CD14-positive monocyte (primary cell): ENCODE measurements at regions not wholly inside any gene's neighbourhood (a gene's known extent, or its start where the extent isn't known, plus 50 kb on each side); places are given as distances from the start of the nearest gene placed in this dataset.

Experiments used
- DNase-seq, 3 donors: peaks; one replicate each; pipeline ENCODE4 v3.0.0-alpha.2; 2011 to 2022
- H2AFZ ChIP-seq: 2 replicates; pipeline ENCODE4 v1.6.0; 2012; ENCODE audit warnings: mild to moderate bottlenecking, low read depth, low read length, inconsistent platforms; ENCODE audit not compliant: insufficient read depth, poor library complexity, severe bottlenecking
- H3K27ac ChIP-seq, 2 donors: 1 replicate in 1 of 2; 2 replicates in 1 of 2; pipeline ENCODE4 v1.5.1; 2012 to 2013; ENCODE audit warnings: low read length in 2 of 2, control low read depth in 1 of 2, inconsistent platforms in 1 of 2, low read depth in 1 of 2, mild to moderate bottlenecking in 1 of 2
- H3K27me3 ChIP-seq, 2 donors: one replicate each; pipeline versions ENCODE4 v1.6.0 to v1.6.1; 2011 to 2013; ENCODE audit warnings: low read length in 2 of 2; ENCODE audit not compliant: control insufficient read depth in 2 of 2, insufficient read depth in 2 of 2
- H3K36me3 ChIP-seq, 2 donors: replicated peaks in 1 of 2; 1 replicate in 1 of 2; 2 replicates in 1 of 2; pipeline versions ENCODE4 v1.5.1 to v1.6.1; 2012 to 2013; ENCODE audit warnings: low read length in 2 of 2, control low read depth in 1 of 2, inconsistent platforms in 1 of 2, mild to moderate bottlenecking in 1 of 2; ENCODE audit not compliant: insufficient read depth in 2 of 2, control insufficient read depth in 1 of 2
- H3K4me1 ChIP-seq, 2 donors: 1 replicate in 1 of 2; 2 replicates in 1 of 2; pipeline versions ENCODE4 v1.5.1 to v1.6.1; 2012 to 2013; ENCODE audit warnings: low read length in 2 of 2, control low read depth in 1 of 2, inconsistent platforms in 1 of 2, mild to moderate bottlenecking in 1 of 2, moderate library complexity in 1 of 2; ENCODE audit not compliant: insufficient read depth in 2 of 2, control insufficient read depth in 1 of 2
- H3K4me2 ChIP-seq: replicated peaks from 2 replicates; pipeline ENCODE3; 2012; ENCODE audit warnings: low read length, moderate library complexity, mild to moderate bottlenecking; ENCODE audit not compliant: poor library complexity, severe bottlenecking; ENCODE audit errors: extremely low read depth
- H3K4me3 ChIP-seq, 3 experiments: fragments of 200-600 bp in 1 of 3; sonication (generic) in 1 of 3; replicated peaks in 1 of 3; 1 replicate in 2 of 3; 2 replicates in 1 of 3; pipeline ENCODE4 v1.5.1; 2011 to 2013; ENCODE audit warnings: low read length in 3 of 3, mild to moderate bottlenecking in 3 of 3, control low read depth in 2 of 3, low read depth in 2 of 3, inconsistent platforms in 1 of 3, moderate library complexity in 1 of 3
- H3K79me2 ChIP-seq: 2 replicates; pipeline ENCODE4 v1.6.0; 2012; ENCODE audit warnings: mild to moderate bottlenecking, control low read depth, inconsistent platforms, low read length, moderate library complexity; ENCODE audit not compliant: insufficient read depth
- H3K9ac ChIP-seq: 2 replicates; pipeline ENCODE4 v1.6.0; 2017; ENCODE audit warnings: low read length, mild to moderate bottlenecking; ENCODE audit not compliant: insufficient read depth, poor library complexity, severe bottlenecking
- H3K9me3 ChIP-seq, 2 donors: replicated peaks in 1 of 2; 1 replicate in 1 of 2; 2 replicates in 1 of 2; pipeline versions ENCODE4 v1.5.1 to v1.6.1; 2012 to 2013; ENCODE audit warnings: low read length in 2 of 2, control low read depth in 1 of 2; ENCODE audit not compliant: control insufficient read depth in 1 of 2, insufficient read depth in 1 of 2
- H4K20me1 ChIP-seq: 2 replicates; pipeline ENCODE4 v1.6.0; 2012; ENCODE audit warnings: mild to moderate bottlenecking, low read length, control low read depth, moderate library complexity; ENCODE audit not compliant: insufficient read depth
- H3K27ac Mint-ChIP-seq, 7 donors: one replicate each; pipeline ENCODE4 v1.8.0; 2020; ENCODE audit warnings: mild to moderate bottlenecking in 7 of 7, mixed read lengths in 7 of 7, moderate library complexity in 6 of 7, inconsistent platforms in 2 of 7
- H3K27me3 Mint-ChIP-seq, 3 donors: one replicate each; pipeline ENCODE4 v1.8.0; 2021 to 2022; ENCODE audit warnings: low read depth in 3 of 3, mild to moderate bottlenecking in 3 of 3, mixed read lengths in 3 of 3, moderate library complexity in 3 of 3, inconsistent platforms in 1 of 3
- H3K36me3 Mint-ChIP-seq, 2 donors: one replicate each; pipeline ENCODE4 v1.8.0; 2020; ENCODE audit warnings: mixed read lengths in 2 of 2, inconsistent platforms in 1 of 2, mild to moderate bottlenecking in 1 of 2
- H3K4me1 Mint-ChIP-seq: one replicate; pipeline ENCODE4 v1.8.0; 2020; ENCODE audit warnings: mild to moderate bottlenecking, mixed read lengths
- H3K4me3 Mint-ChIP-seq, 2 donors: one replicate each; pipeline ENCODE4 v1.8.0; 2020; ENCODE audit warnings: mild to moderate bottlenecking in 2 of 2, mixed read lengths in 2 of 2, moderate library complexity in 1 of 2
- H3K9me3 Mint-ChIP-seq, 7 donors: one replicate each; pipeline ENCODE4 v1.8.0; 2020 to 2022; ENCODE audit warnings: mixed read lengths in 7 of 7, mild to moderate bottlenecking in 6 of 7, moderate library complexity in 6 of 7, inconsistent platforms in 2 of 7
- WGBS: methylation state at CpG from one replicate; pipeline ENCODE4 v1.1.5; 2013; ENCODE audit warnings: missing lambda C conversion rate; ENCODE audit not compliant: insufficient coverage; 5-methylcytosine and 5-hydroxymethylcytosine counted together
- intact Hi-C, 2 donors: fragments of 100-400 bp; cut with micrococcal nuclease; formaldehyde crosslinking; loops; one replicate each; pipeline versions ENCODE4 v1.15.0 to v1.15.1; 2023
- TF ChIP-seq, protein P1 (sequence below): fragments of 200-600 bp; IDR thresholded peaks from one replicate; pipeline ENCODE4 v1.8.0; 2022; ENCODE audit warnings: antibody characterized with exemption, mild to moderate bottlenecking

DNA sequence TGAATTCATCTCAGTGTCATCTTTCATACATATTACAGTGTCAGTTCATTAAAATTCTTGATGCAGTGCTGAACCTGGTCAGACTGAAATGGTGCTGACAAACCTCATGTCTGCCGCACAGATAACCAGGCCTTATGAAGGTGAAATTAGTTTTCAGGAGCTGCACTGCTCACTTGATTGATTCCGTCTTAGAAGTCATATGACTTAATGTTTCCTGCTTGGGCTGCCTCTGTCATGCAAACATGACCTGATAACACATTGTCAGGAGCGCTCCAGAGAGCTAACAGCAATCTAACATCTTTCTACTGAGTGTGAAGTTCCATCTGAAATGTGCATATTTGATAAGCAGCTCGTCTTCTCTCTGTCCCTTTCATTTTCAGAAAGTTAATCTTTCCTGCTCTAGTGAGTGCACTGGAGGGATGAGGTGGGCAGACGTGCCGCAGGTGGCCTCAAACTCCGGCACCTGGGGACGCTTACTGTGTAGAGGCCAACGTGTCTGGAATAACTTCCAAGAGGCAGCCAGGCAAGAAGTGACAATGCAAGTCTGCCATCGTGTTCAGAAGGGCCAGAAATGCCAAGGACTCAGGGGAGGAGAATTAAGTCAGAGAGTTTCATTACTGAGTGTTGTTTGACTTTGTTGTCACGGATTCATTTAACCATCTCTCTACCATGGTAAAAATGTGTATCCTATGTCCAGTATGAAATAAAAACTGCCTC lies 592.1 kb downstream of the TLE1 start:
- Histone ChIP-seq H3K27me3 (no peaks in the 10 kb centered on the region), H3K27ac (no peak overlapping the region), H3K79me2 (no peaks in the 10 kb centered on the region), H3K9ac (no peak overlapping the region), H3K4me1 (no peaks in the 10 kb centered on the region), H3K9me3 (no peaks in the 10 kb centered on the region), H3K36me3 (no peaks in the 10 kb centered on the region), H3K4me3 (no peak overlapping the region), H4K20me1 (no peaks in the 10 kb centered on the region), H2AFZ (no peak overlapping the region), H3K4me2 (no peak overlapping the region)
- H3K27me3 Mint-ChIP-seq, result peaks cover 0 to 4% (median 0%) of the 10 kb centered on the region in 3 donors
- H3K36me3 Mint-ChIP-seq, result no peaks in the 10 kb centered on the region
- H3K4me3 Mint-ChIP-seq, result no peak overlapping the region
- no peak for DNase-seq
- H3K9me3 Mint-ChIP-seq, result peaks cover 0 to 21% (median 10%) of the 10 kb centered on the region in 7 donors
- H3K27ac Mint-ChIP-seq, result no peak overlapping the region
- intact Hi-C loops, result no loop called here
- 88% methylated on average over 5 of the region's 11 CpGs for WGBS
- TF ChIP-seq, protein P1, sequence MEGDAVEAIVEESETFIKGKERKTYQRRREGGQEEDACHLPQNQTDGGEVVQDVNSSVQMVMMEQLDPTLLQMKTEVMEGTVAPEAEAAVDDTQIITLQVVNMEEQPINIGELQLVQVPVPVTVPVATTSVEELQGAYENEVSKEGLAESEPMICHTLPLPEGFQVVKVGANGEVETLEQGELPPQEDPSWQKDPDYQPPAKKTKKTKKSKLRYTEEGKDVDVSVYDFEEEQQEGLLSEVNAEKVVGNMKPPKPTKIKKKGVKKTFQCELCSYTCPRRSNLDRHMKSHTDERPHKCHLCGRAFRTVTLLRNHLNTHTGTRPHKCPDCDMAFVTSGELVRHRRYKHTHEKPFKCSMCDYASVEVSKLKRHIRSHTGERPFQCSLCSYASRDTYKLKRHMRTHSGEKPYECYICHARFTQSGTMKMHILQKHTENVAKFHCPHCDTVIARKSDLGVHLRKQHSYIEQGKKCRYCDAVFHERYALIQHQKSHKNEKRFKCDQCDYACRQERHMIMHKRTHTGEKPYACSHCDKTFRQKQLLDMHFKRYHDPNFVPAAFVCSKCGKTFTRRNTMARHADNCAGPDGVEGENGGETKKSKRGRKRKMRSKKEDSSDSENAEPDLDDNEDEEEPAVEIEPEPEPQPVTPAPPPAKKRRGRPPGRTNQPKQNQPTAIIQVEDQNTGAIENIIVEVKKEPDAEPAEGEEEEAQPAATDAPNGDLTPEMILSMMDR, result no peak
- H3K4me1 Mint-ChIP-seq, result peaks cover 2% of the 10 kb centered on the region

DNA sequence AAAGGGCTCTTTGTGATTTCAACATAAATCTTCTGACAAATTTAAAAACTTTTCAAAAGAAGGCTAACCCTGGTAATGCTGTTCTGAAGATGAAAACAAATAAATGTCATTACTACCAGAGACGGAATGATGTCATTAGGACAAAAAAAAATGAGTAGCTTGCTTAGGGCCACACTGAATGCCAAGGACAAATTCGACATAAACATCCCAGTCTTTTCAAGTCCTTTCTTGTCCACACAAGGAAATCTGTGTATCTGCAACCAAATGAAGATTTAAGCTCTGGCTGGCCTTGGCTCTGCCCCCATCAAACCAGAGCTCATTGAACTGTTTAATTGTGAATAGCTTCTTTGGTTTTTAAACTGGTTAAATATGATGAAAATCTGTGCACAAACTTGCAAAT lies 592.7 kb downstream of the TLE1 start:
- intact Hi-C loops, result no loop called here
- Histone ChIP-seq H4K20me1 (no peaks in the 10 kb centered on the region), H3K9ac (no peak overlapping the region), H3K4me2 (no peak overlapping the region), H2AFZ (no peak overlapping the region), H3K79me2 (no peaks in the 10 kb centered on the region), H3K4me1 (no peaks in the 10 kb centered on the region), H3K9me3 (no peaks in the 10 kb centered on the region), H3K27ac (no peak overlapping the region), H3K27me3 (no peaks in the 10 kb centered on the region), H3K36me3 (no peaks in the 10 kb centered on the region), H3K4me3 (no peak overlapping the region)
- TF ChIP-seq, protein P1, result no peak
- Mint-ChIP-seq H3K4me1 (peaks cover 4% of the 10 kb centered on the region), H3K27me3 (peaks cover 0 to 4% (median 0%) of the 10 kb centered on the region in 3 donors), H3K27ac (no peak overlapping the region), H3K9me3 (peaks cover 0 to 22% (median 10%) of the 10 kb centered on the region in 7 donors), H3K36me3 (no peaks in the 10 kb centered on the region), H3K4me3 (no peak overlapping the region)
- no peak for DNase-seq
- 100% methylated on average over 2 of the region's 2 CpGs for WGBS
